ENCODE measurements at regions not wholly inside any gene's neighbourhood (a gene's known extent, or its start where the extent isn't known, plus 50 kb on each side); places are given as distances from the start of the nearest gene placed in this dataset.

GRCh38 chr5:133905424-133905823, 63.0 kb downstream of the C5orf15 start:
- no peak for DNase-seq

GRCh38 chr5:133904641-133905040, 63.8 kb downstream of the C5orf15 start:
- DNase-seq, result no peak

GRCh38 chr5:133902511-133903118, 65.8 kb downstream of the C5orf15 start:
- DNase-seq, result no peak

GRCh38 chr5:133900534-133901270, 67.7 kb downstream of the C5orf15 start:
- no peak for DNase-seq

- DNase-seq, result no peak
Measured at GRCh38 chr5:133899506-133899905, 68.9 kb downstream of the C5orf15 start.

GRCh38 chr5:133898440-133898839, 70.0 kb downstream of the C5orf15 start:
- DNase-seq, result no peak

GRCh38 chr5:133897431-133897830, 71.0 kb downstream of the C5orf15 start:
- DNase-seq, result no peak

- no peak for DNase-seq
Measured at GRCh38 chr5:133896873-133897272, 71.6 kb downstream of the C5orf15 start.

- no peak for DNase-seq
Measured at GRCh38 chr5:133895979-133896845, 72.2 kb downstream of the C5orf15 start.

GRCh38 chr5:133894143-133894542, 74.3 kb downstream of the C5orf15 start:
- no peak for DNase-seq

GRCh38 chr5:133892774-133893173, 75.7 kb downstream of the C5orf15 start:
- no peak for DNase-seq

GRCh38 chr5:133892306-133892705, 76.1 kb downstream of the C5orf15 start:
- DNase-seq, result no peak

GRCh38 chr5:133891390-133891789, 77.0 kb downstream of the C5orf15 start:
- no peak for DNase-seq

GRCh38 chr5:133890776-133891280, 77.6 kb downstream of the C5orf15 start:
- DNase-seq, result no peak

- no peak for DNase-seq
Measured at GRCh38 chr5:133890314-133890713, 78.1 kb downstream of the C5orf15 start.

GRCh38 chr5:133889271-133889905, 79.0 kb downstream of the C5orf15 start:
- DNase-seq, result no peak

- DNase-seq, result no peak
Measured at GRCh38 chr5:133888625-133888991, 79.8 kb downstream of the C5orf15 start.

- DNase-seq, result no peak
Measured at GRCh38 chr5:133885566-133885965, 82.9 kb downstream of the C5orf15 start.

- no peak for DNase-seq
Measured at GRCh38 chr5:133884569-133885311, 83.7 kb downstream of the C5orf15 start.

- no peak for DNase-seq
Measured at GRCh38 chr5:133883916-133884315, 84.5 kb downstream of the C5orf15 start.

GRCh38 chr5:133882846-133883245, 85.6 kb downstream of the C5orf15 start:
- DNase-seq, result no peak

GRCh38 chr5:133882389-133882695, 86.1 kb downstream of the C5orf15 start:
- DNase-seq, result no peak

All from NCI-H1436 treated with DMSO at 0.1 percent for 48 hours (cell line).